ENCODE measurements at regions not wholly inside any gene's neighbourhood (a gene's known extent, or its start where the extent isn't known, plus 50 kb on each side); places are given as distances from the start of the nearest gene placed in this dataset.

DNA sequence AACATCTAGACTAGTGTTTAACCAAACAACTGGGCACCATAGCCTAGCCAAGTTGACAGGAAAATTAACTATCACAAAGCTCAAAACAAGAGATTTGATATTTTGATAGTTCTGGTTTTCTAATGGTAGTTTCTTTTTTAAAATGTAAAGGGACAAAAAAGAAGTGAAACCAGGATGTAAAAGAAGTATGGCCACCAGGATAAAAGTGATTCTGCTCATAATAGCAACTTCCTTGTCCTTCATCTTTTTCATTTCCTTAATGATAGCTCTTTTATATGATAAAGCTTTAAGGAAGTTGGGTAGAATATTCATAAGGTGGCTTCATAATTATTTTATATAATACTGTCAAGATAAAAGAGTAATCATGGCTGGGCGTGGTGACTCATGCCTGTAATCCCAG is 139.1 kb downstream of the BASP1 start:
- no peak for TF ChIP-seq EZH2 (IDR thresholded peaks at IDR 0.05)
- TF ChIP-seq POLR2AphosphoS5 (IDR thresholded peaks at IDR 0.05; ENCODE audit: borderline replicate concordance, low read depth, low read length), result no peak
- TF ChIP-seq FOXP2 (optimal IDR thresholded peaks at IDR 0.05; ENCODE audit: control extremely low read depth, extremely low read length, insufficient read depth), result no peak

Data from SK-N-MC (cell line).